HG03045 (cell line): ENCODE measurements at regions not wholly inside any gene's neighbourhood (a gene's known extent, or its start where the extent isn't known, plus 50 kb on each side); places are given as distances from the start of the nearest gene placed in this dataset.

ENCODE experiments used
- ATAC-seq: cut with Tn5 transposase; IDR thresholded peaks from one replicate; pipeline ENCODE4 v1.9.1; 2021; ENCODE audit warnings: mild to moderate bottlenecking, moderate library complexity; ENCODE audit not compliant: unreplicated experiment

GRCh38 chr15:61640756-61641155 lies 411.7 kb upstream of the RORA start:
- ATAC-seq = no peak

- ATAC-seq = no peak
Measured at GRCh38 chr15:61639491-61639890, 410.4 kb upstream of the RORA start.

GRCh38 chr15:61634837-61635236 lies 405.7 kb upstream of the RORA start:
- ATAC-seq = no peak

GRCh38 chr15:61633951-61634350 lies 404.8 kb upstream of the RORA start:
- ATAC-seq = no peak

- ATAC-seq = no peak
Measured at GRCh38 chr15:61629269-61629668, 400.2 kb upstream of the RORA start.

- ATAC-seq = no peak
Measured at GRCh38 chr15:61624950-61625349, 395.8 kb upstream of the RORA start.

GRCh38 chr15:61623746-61624145 lies 394.6 kb upstream of the RORA start:
- ATAC-seq = no peak

- no peak for ATAC-seq
Measured at GRCh38 chr15:61621865-61622264, 392.8 kb upstream of the RORA start.

- ATAC-seq = no peak
Measured at GRCh38 chr15:61621146-61621545, 392.0 kb upstream of the RORA start.

- ATAC-seq = no peak
Measured at GRCh38 chr15:61620151-61620550, 391.0 kb upstream of the RORA start.

GRCh38 chr15:61613729-61614128 lies 384.6 kb upstream of the RORA start:
- ATAC-seq = no peak

GRCh38 chr15:61613138-61613537 lies 384.0 kb upstream of the RORA start:
- ATAC-seq = no peak

- ATAC-seq = no peak
Measured at GRCh38 chr15:61612111-61612510, 383.0 kb upstream of the RORA start.

- ATAC-seq = no peak
Measured at GRCh38 chr15:61605343-61605742, 376.2 kb upstream of the RORA start.

- ATAC-seq = no peak
Measured at GRCh38 chr15:61598655-61599054, 369.6 kb upstream of the RORA start.

GRCh38 chr15:61584410-61584809 lies 355.3 kb upstream of the RORA start:
- no peak for ATAC-seq

GRCh38 chr15:61582092-61582491 lies 353.0 kb upstream of the RORA start:
- ATAC-seq = no peak

- ATAC-seq = no peak
Measured at GRCh38 chr15:61575597-61575996, 346.5 kb upstream of the RORA start.

- no peak for ATAC-seq
Measured at GRCh38 chr15:61571026-61571425, 341.9 kb upstream of the RORA start.

GRCh38 chr15:61564785-61565184 lies 335.7 kb upstream of the RORA start:
- ATAC-seq = no peak

GRCh38 chr15:61558172-61559136 lies 329.4 kb upstream of the RORA start:
- ATAC-seq = no peak

GRCh38 chr15:61556037-61556648 lies 327.0 kb upstream of the RORA start:
- ATAC-seq = no peak
